Glutamatergic neuron (in vitro differentiated cells): ENCODE measurements at regions not wholly inside any gene's neighbourhood (a gene's known extent, or its start where the extent isn't known, plus 50 kb on each side); places are given as distances from the start of the nearest gene placed in this dataset.

Experiments
- DNase-seq: peaks from one replicate; pipeline ENCODE4 v3.0.0; 2022
- H3K27ac Mint-ChIP-seq: one replicate; pipeline ENCODE4 v1.8.0; 2020; ENCODE audit warnings: mild to moderate bottlenecking, mixed read lengths, inconsistent platforms; ENCODE audit not compliant: unreplicated experiment
- H3K27me3 Mint-ChIP-seq: one replicate; pipeline ENCODE4 v1.8.0; 2020; ENCODE audit warnings: mild to moderate bottlenecking, moderate library complexity, mixed read lengths, inconsistent platforms; ENCODE audit not compliant: unreplicated experiment
- H3K36me3 Mint-ChIP-seq: one replicate; pipeline ENCODE4 v1.8.0; 2020; ENCODE audit warnings: mild to moderate bottlenecking, mixed read lengths, inconsistent platforms; ENCODE audit not compliant: unreplicated experiment
- H3K4me1 Mint-ChIP-seq: one replicate; pipeline ENCODE4 v1.8.0; 2020; ENCODE audit warnings: mild to moderate bottlenecking, low read depth, mixed read lengths, inconsistent platforms; ENCODE audit not compliant: unreplicated experiment
- H3K4me3 Mint-ChIP-seq: one replicate; pipeline ENCODE4 v1.8.0; 2020; ENCODE audit warnings: mild to moderate bottlenecking, mixed read lengths, inconsistent platforms; ENCODE audit not compliant: unreplicated experiment
- H3K9me3 Mint-ChIP-seq: one replicate; pipeline ENCODE4 v1.8.0; 2020; ENCODE audit warnings: mild to moderate bottlenecking, moderate library complexity, mixed read lengths, inconsistent platforms; ENCODE audit not compliant: unreplicated experiment
- TF ChIP-seq, protein P1 (sequence below): fragments of 200-600 bp; sonication (generic); IDR thresholded peaks from one replicate; pipeline ENCODE4 v1.5.0; 2021; ENCODE audit not compliant: partially characterized antibody, unreplicated experiment

GRCh38 chr22:48112687-48113521 is 1350.5 kb downstream of the TBC1D22A start:
- H3K9me3 Mint-ChIP-seq: peaks cover 20% of the 10 kb centered on the region
- peaks cover 18% of the 10 kb centered on the region for H3K36me3 Mint-ChIP-seq
- no peaks in the 10 kb centered on the region for H3K4me1 Mint-ChIP-seq
- H3K4me3 Mint-ChIP-seq: no peak overlapping the region
- TF ChIP-seq, protein P1, sequence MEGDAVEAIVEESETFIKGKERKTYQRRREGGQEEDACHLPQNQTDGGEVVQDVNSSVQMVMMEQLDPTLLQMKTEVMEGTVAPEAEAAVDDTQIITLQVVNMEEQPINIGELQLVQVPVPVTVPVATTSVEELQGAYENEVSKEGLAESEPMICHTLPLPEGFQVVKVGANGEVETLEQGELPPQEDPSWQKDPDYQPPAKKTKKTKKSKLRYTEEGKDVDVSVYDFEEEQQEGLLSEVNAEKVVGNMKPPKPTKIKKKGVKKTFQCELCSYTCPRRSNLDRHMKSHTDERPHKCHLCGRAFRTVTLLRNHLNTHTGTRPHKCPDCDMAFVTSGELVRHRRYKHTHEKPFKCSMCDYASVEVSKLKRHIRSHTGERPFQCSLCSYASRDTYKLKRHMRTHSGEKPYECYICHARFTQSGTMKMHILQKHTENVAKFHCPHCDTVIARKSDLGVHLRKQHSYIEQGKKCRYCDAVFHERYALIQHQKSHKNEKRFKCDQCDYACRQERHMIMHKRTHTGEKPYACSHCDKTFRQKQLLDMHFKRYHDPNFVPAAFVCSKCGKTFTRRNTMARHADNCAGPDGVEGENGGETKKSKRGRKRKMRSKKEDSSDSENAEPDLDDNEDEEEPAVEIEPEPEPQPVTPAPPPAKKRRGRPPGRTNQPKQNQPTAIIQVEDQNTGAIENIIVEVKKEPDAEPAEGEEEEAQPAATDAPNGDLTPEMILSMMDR: no peak
- H3K27me3 Mint-ChIP-seq: peaks cover 5% of the 10 kb centered on the region
- no peak for DNase-seq
- H3K27ac Mint-ChIP-seq: no peak overlapping the region

- no peak overlapping the region for H3K27ac Mint-ChIP-seq
- H3K4me1 Mint-ChIP-seq: no peaks in the 10 kb centered on the region
- no peak overlapping the region for H3K4me3 Mint-ChIP-seq
- H3K36me3 Mint-ChIP-seq: no peaks in the 10 kb centered on the region
- TF ChIP-seq, protein P1: no peak
- H3K27me3 Mint-ChIP-seq: peaks cover 5% of the 10 kb centered on the region
- no peak for DNase-seq
- peaks cover 22% of the 10 kb centered on the region for H3K9me3 Mint-ChIP-seq
These were observed 1344.3 kb downstream of the TBC1D22A start for GRCh38 chr22:48106715-48107259.

DNA sequence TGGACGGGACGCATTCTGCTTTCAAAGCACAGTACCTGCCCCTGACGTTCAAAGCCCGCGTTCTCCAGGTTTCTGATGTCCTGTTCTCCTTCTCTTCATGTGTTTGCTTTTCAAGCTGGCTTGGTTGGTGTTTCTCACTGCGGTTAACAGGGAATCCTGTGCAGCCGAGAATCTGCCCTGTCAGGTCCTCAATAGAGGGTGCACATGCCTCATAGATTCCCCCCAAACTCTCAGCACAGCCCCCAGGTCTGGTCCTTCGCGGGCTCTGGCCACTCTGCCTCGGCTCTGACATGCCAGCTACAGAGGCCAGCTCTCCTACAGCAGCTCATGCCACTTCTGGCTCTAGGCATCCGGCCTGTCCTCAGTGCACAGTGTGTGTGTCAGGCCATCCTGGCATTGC is 1343.8 kb downstream of the TBC1D22A start:
- H3K27me3 Mint-ChIP-seq: peaks cover 5% of the 10 kb centered on the region
- no peak for DNase-seq

DNA sequence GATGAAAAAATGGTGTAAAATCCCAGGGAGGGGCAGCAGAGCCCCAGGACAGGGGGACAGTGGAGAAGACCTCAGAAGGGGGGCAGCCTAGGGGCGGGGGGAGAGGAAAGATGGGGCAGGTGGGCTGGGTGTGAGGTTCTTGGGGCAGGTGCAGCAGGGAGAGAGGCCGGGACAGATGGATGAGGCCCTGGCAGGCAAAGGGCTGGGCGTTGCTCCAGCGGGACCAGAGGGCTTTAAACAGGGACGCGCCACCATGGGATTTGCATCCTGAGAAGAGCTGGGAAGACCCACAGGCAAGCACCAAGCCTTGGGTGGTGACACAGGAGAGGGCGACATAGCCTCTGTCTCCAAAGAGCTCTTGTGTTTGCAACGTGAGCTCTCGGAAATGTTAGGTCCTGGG is 1342.8 kb downstream of the TBC1D22A start:
- H3K4me3 Mint-ChIP-seq: no peak overlapping the region
- H3K36me3 Mint-ChIP-seq: no peaks in the 10 kb centered on the region
- TF ChIP-seq, protein P1: no peak
- peaks cover 27% of the 10 kb centered on the region for H3K9me3 Mint-ChIP-seq
- no peak for DNase-seq
- H3K27ac Mint-ChIP-seq: no peak overlapping the region
- no peaks in the 10 kb centered on the region for H3K4me1 Mint-ChIP-seq
- H3K27me3 Mint-ChIP-seq: peaks cover 5% of the 10 kb centered on the region

More for the DNA sequence above, 1343.8 kb downstream of the TBC1D22A start:
- no peak overlapping the region for H3K4me3 Mint-ChIP-seq
- no peaks in the 10 kb centered on the region for H3K36me3 Mint-ChIP-seq
- no peak overlapping the region for H3K27ac Mint-ChIP-seq
- TF ChIP-seq, protein P1: no peak
- H3K4me1 Mint-ChIP-seq: no peaks in the 10 kb centered on the region
- peaks cover 24% of the 10 kb centered on the region for H3K9me3 Mint-ChIP-seq

- peaks cover 5% of the 10 kb centered on the region for H3K27me3 Mint-ChIP-seq
- no peak for DNase-seq
- peaks cover 27% of the 10 kb centered on the region for H3K9me3 Mint-ChIP-seq
- H3K4me3 Mint-ChIP-seq: no peak overlapping the region
- no peaks in the 10 kb centered on the region for H3K4me1 Mint-ChIP-seq
- TF ChIP-seq, protein P1: no peak
- no peak overlapping the region for H3K27ac Mint-ChIP-seq
- H3K36me3 Mint-ChIP-seq: no peaks in the 10 kb centered on the region
These were observed 1342.3 kb downstream of the TBC1D22A start for GRCh38 chr22:48104766-48105165.
